Activated CD4-positive, alpha-beta T cell treated with anti-CD3 and anti-CD28 coated beads, Interleukin-2, Interleukin-4, amounts not matched to agents 100 ng/mL and 50 ng/mL, durations not matched to agents 16 hours and 8 hours (primary cell): ENCODE measurements at regions not wholly inside any gene's neighbourhood (a gene's known extent, or its start where the extent isn't known, plus 50 kb on each side); places are given as distances from the start of the nearest gene placed in this dataset.
"Not testable (repeated sequence)": the region's sequence is repeated elsewhere in the genome, so short reads cannot be mapped to it uniquely, and the experiment has no call there.

ENCODE experiments used
- DNase-seq: peaks from one replicate; pipeline ENCODE4 v3.0.0-alpha.2; 2020; ENCODE audit warnings: low spot score

- no peak for DNase-seq
These were observed 262.2 kb upstream of the SEMA3C start for GRCh38 chr7:81181066-81181465.

- no peak for DNase-seq
These were observed 261.7 kb upstream of the SEMA3C start for GRCh38 chr7:81180573-81180972.

GRCh38 chr7:81175275-81175940 lies 256.6 kb upstream of the SEMA3C start:
- DNase-seq = no peak

GRCh38 chr7:81173766-81174281 lies 255.0 kb upstream of the SEMA3C start:
- no peak for DNase-seq

GRCh38 chr7:81170291-81170690 lies 251.4 kb upstream of the SEMA3C start:
- DNase-seq = no peak

- DNase-seq = no peak
These were observed 249.1 kb upstream of the SEMA3C start for GRCh38 chr7:81167934-81168333.

GRCh38 chr7:81165070-81165469 lies 246.2 kb upstream of the SEMA3C start:
- DNase-seq = no peak

- no peak for DNase-seq
These were observed 244.1 kb upstream of the SEMA3C start for GRCh38 chr7:81162771-81163525.

GRCh38 chr7:81162234-81162633 lies 243.4 kb upstream of the SEMA3C start:
- no peak for DNase-seq

GRCh38 chr7:81161451-81162075 lies 242.7 kb upstream of the SEMA3C start:
- no peak for DNase-seq

GRCh38 chr7:81159402-81159801 lies 240.6 kb upstream of the SEMA3C start:
- DNase-seq = no peak

GRCh38 chr7:81158189-81158588 lies 239.3 kb upstream of the SEMA3C start:
- no peak for DNase-seq

- no peak for DNase-seq
These were observed 237.0 kb upstream of the SEMA3C start for GRCh38 chr7:81155654-81156373.

GRCh38 chr7:81154565-81154964 lies 235.7 kb upstream of the SEMA3C start:
- DNase-seq = no peak

GRCh38 chr7:81152925-81153324 lies 234.1 kb upstream of the SEMA3C start:
- not testable (repeated sequence) for DNase-seq

GRCh38 chr7:81150951-81151361 lies 232.1 kb upstream of the SEMA3C start:
- no peak for DNase-seq

GRCh38 chr7:81143856-81144255 lies 225.0 kb upstream of the SEMA3C start:
- DNase-seq = no peak

GRCh38 chr7:81141257-81142205 lies 222.7 kb upstream of the SEMA3C start:
- DNase-seq = not testable (repeated sequence)

GRCh38 chr7:81140775-81141174 lies 221.9 kb upstream of the SEMA3C start:
- DNase-seq = no peak

- no peak for DNase-seq
These were observed 221.4 kb upstream of the SEMA3C start for GRCh38 chr7:81140252-81140651.

GRCh38 chr7:81138870-81139269 lies 220.0 kb upstream of the SEMA3C start:
- DNase-seq = no peak
